K562 (cell line): ENCODE measurements at regions not wholly inside any gene's neighbourhood (a gene's known extent, or its start where the extent isn't known, plus 50 kb on each side); places are given as distances from the start of the nearest gene placed in this dataset.

Experiments used
- ATAC-seq: fragments of 200-7000 bp; cut with Tn5 transposase; 3 replicates; pipeline ENCODE4 v1.9.1; 2020; ENCODE audit warnings: moderate library complexity
- BruUV-seq: library from RNA; stranded (reverse); fragments of 400-500 nt; replicated peaks from 2 replicates; lab custom pipeline; 2021; lab: Mats Ljungman, UMichigan
- CTCF ChIA-PET: fragments of 300-600 bp; formaldehyde crosslinking; extraction: SDS; loops from one replicate; lab custom pipeline; 2021; ENCODE audit warnings: low intra/inter-chr PET ratio; lab: Yijun Ruan, JAX
- POLR2A ChIA-PET: fragments of 300-600, 350-650 bp; sonication (Branson Sonifier 250); formaldehyde crosslinking; extraction: SDS; loops from one replicate; lab custom pipeline; 2021; ENCODE audit warnings: antibody characterized with exemption, inconsistent platforms; lab: Yijun Ruan, JAX
- DNase-seq, 4 experiments: peaks; one replicate each; pipeline versions ENCODE4 v3.0.0 to v3.0.0-alpha.2; 2011 to 2018; ENCODE audit warnings: low spot score in 3 of 4, mixed read lengths in 3 of 4; ENCODE audit errors: extremely low read depth in 1 of 4
- FAIRE-seq: peaks from 2 replicates; lab custom pipeline; 2011; peaks lifted over from hg19 to GRCh38; lab: Jason Lieb, UNC
- H2AFZ ChIP-seq: 2 replicates; pipeline ENCODE4 v1.6.0; 2011; ENCODE audit warnings: low read depth, low read length, control low read depth, inconsistent platforms
- H3K27ac ChIP-seq: fragments of 200-600 bp; 3 replicates; pipeline ENCODE4 v1.8.0; 2011; ENCODE audit warnings: low read depth, mild to moderate bottlenecking, control low read depth, inconsistent platforms, low read length, moderate library complexity, mixed read lengths; ENCODE audit errors: extremely low read depth
- H3K27me3 ChIP-seq, 2 experiments: fragments of 300-600 bp in 1 of 2; 2 replicates in 1 of 2; 3 replicates in 1 of 2; pipeline versions ENCODE4 v1.6.0 to v1.8.0; 2011; ENCODE audit warnings: inconsistent platforms in 2 of 2, low read length in 2 of 2, mild to moderate bottlenecking in 1 of 2, mixed read lengths in 1 of 2, moderate library complexity in 1 of 2; ENCODE audit not compliant: control insufficient read depth in 2 of 2, insufficient read depth in 2 of 2
- H3K36me3 ChIP-seq: fragments of 300-600 bp; 3 replicates; pipeline ENCODE4 v1.8.0; 2011; ENCODE audit warnings: mild to moderate bottlenecking, low read length, inconsistent platforms; ENCODE audit not compliant: control insufficient read depth, insufficient read depth
- H3K4me1 ChIP-seq, 2 experiments: fragments of 200-600 bp in 1 of 2; replicated peaks in 1 of 2; 2 replicates in 1 of 2; 3 replicates in 1 of 2; pipeline versions ENCODE4 v1.5.1 to v1.8.0; 2011; ENCODE audit warnings: inconsistent platforms in 2 of 2, low read length in 2 of 2, mild to moderate bottlenecking in 1 of 2, mixed read lengths in 1 of 2, moderate library complexity in 1 of 2; ENCODE audit not compliant: control insufficient read depth in 2 of 2, insufficient read depth in 2 of 2
- H3K4me2 ChIP-seq: 2 replicates; pipeline ENCODE4 v1.6.1; 2011; ENCODE audit warnings: low read length, control low read depth, inconsistent platforms, mixed read lengths; ENCODE audit not compliant: insufficient read depth
- H3K4me3 ChIP-seq: fragments of 200-600 bp; sonication (generic), shearing (Covaris generic); 2 replicates; pipeline ENCODE4 v1.5.1; 2016; ENCODE audit warnings: control low read depth, inconsistent platforms
- H3K79me2 ChIP-seq: fragments of 200-600 bp; 3 replicates; pipeline ENCODE4 v1.8.0; 2011; ENCODE audit warnings: low read length, inconsistent platforms; ENCODE audit not compliant: control insufficient read depth, insufficient read depth
- H3K9ac ChIP-seq, 2 experiments: 2 replicates each; pipeline versions ENCODE4 v1.6.0 to v1.6.1; 2011; ENCODE audit warnings: low read depth in 2 of 2, low read length in 2 of 2, control low read depth in 1 of 2, inconsistent platforms in 1 of 2, mild to moderate bottlenecking in 1 of 2, mixed read lengths in 1 of 2; ENCODE audit not compliant: insufficient read depth in 1 of 2
- H3K9me1 ChIP-seq: one replicate; pipeline ENCODE4 v1.6.0; 2011; ENCODE audit warnings: inconsistent platforms, mild to moderate bottlenecking, low read length, moderate library complexity; ENCODE audit not compliant: control insufficient read depth, insufficient read depth
- H3K9me3 ChIP-seq: replicated peaks from 2 replicates; pipeline ENCODE4 v1.5.1; 2011; ENCODE audit warnings: low read depth, low read length, inconsistent platforms; ENCODE audit not compliant: control insufficient read depth, insufficient read depth
- H4K20me1 ChIP-seq: replicated peaks from 2 replicates; pipeline ENCODE4 v1.6.1; 2011; ENCODE audit warnings: low read length, inconsistent platforms, mixed read lengths; ENCODE audit not compliant: control insufficient read depth, insufficient read depth
- CREB3L1 ChIP-seq: fragments of 450-650 bp; IDR thresholded peaks from 2 replicates; pipeline ENCODE4 v1.6.1; 2014; ENCODE audit warnings: low read depth, mild to moderate bottlenecking, moderate library complexity, borderline replicate concordance
- HDGF ChIP-seq: fragments of 450-650 bp; IDR thresholded peaks from 2 replicates; pipeline ENCODE4 v1.6.1; 2016
- HES1 ChIP-seq: fragments of 450-650 bp; IDR thresholded peaks from 2 replicates; pipeline ENCODE4 v1.6.1; 2016; ENCODE audit warnings: low read depth, mild to moderate bottlenecking, moderate library complexity
- HNRNPLL ChIP-seq: fragments of 200-400 bp; formaldehyde crosslinking; IDR thresholded peaks from 2 replicates; pipeline ENCODE4 v1.6.1; 2017; ENCODE audit warnings: low read length, low read depth, mild to moderate bottlenecking; ENCODE audit not compliant: poor library complexity, severe bottlenecking
- JUNB ChIP-seq: fragments of 450-650 bp; formaldehyde crosslinking; conservative IDR thresholded peaks from 2 replicates; pipeline ENCODE4 v1.4.0; 2020; ENCODE audit warnings: mild to moderate bottlenecking
- NBN ChIP-seq: fragments of 450-650 bp; IDR thresholded peaks from 2 replicates; pipeline ENCODE4 v1.6.1; 2016; ENCODE audit warnings: low read depth, mild to moderate bottlenecking
- NEUROD1 ChIP-seq: fragments of 150-350 bp; IDR thresholded peaks from 2 replicates; pipeline ENCODE4 v1.6.1; 2014; ENCODE audit warnings: borderline replicate concordance, low read length, low read depth; ENCODE audit not compliant: partially characterized antibody
- NR4A1 ChIP-seq, 2 experiments: fragments of 250-450 bp in 1 of 2; fragments of 450-650 bp in 1 of 2; sonication (Bioruptor Pico) in 1 of 2; IDR thresholded peaks; 2 replicates each; pipeline versions ENCODE4 v1.4.0 to v1.6.1; 2016 to 2020; ENCODE audit warnings: mild to moderate bottlenecking in 2 of 2, missing compliant biosample characterization in 1 of 2, missing genetic modification characterization in 1 of 2, moderate library complexity in 1 of 2
- PHF8 ChIP-seq: fragments of 200-600 bp; sonication (generic); IDR thresholded peaks from 2 replicates; pipeline ENCODE4 v1.6.1; 2012; ENCODE audit warnings: mixed run types, mild to moderate bottlenecking, inconsistent platforms, low read length, moderate library complexity, borderline replicate concordance
- PRDM10 ChIP-seq: fragments of 450-650 bp; IDR thresholded peaks from 2 replicates; pipeline ENCODE4 v1.6.1; 2018; ENCODE audit not compliant: partially characterized antibody
- RHOXF2B ChIP-seq: fragments of 250-450 bp; sonication (Bioruptor Pico); conservative IDR thresholded peaks from 2 replicates; pipeline ENCODE4 v1.5.1; 2021
- SETDB1 ChIP-seq: IDR thresholded peaks from one replicate; pipeline ENCODE4 v1.6.1; 2012; ENCODE audit warnings: low read length, control low read depth, inconsistent platforms
- ZNF253 ChIP-seq: fragments of 250-450 bp; sonication (Bioruptor Pico); conservative IDR thresholded peaks from 2 replicates; pipeline ENCODE4 v1.6.1; 2021; ENCODE audit warnings: mild to moderate bottlenecking
- ZNF436 ChIP-seq: fragments of 250-450, 450-650 bp; sonication (Bioruptor Pico); formaldehyde crosslinking; IDR thresholded peaks from 2 replicates; pipeline ENCODE4 v1.7.0; 2020; ENCODE audit warnings: mild to moderate bottlenecking
- WGBS: fragments of 100-300 bp; shearing (Covaris generic); methylation state at CpG from one replicate; pipeline ENCODE4 v1.1.6; 2016; ENCODE audit warnings: low coverage, mixed read lengths; ENCODE audit not compliant: insufficient coverage; ENCODE audit errors: missing lambda C conversion rate; 5-methylcytosine and 5-hydroxymethylcytosine counted together
- in situ Hi-C: fragments of 300-500 bp; cut with MboI; formaldehyde crosslinking; loops from 4 replicates; pipeline ENCODE4 v1.15.0; 2018; ENCODE audit warnings: inconsistent platforms, mixed read lengths
- intact Hi-C: fragments of 100-400 bp; cut with micrococcal nuclease; formaldehyde crosslinking; loops from 2 replicates; pipeline ENCODE4 v1.14.2; 2022
- TF ChIP-seq, protein P1 (sequence below), 2 experiments: fragments of 250-450 bp in 1 of 2; fragments of 450-650 bp in 1 of 2; sonication (Bioruptor Pico) in 1 of 2; IDR thresholded peaks; 2 replicates each; pipeline versions ENCODE4 v1.6.1 to v1.8.0; 2016 to 2021; ENCODE audit warnings: mild to moderate bottlenecking in 2 of 2, moderate library complexity in 2 of 2, missing compliant biosample characterization in 1 of 2, missing genetic modification characterization in 1 of 2

DNA sequence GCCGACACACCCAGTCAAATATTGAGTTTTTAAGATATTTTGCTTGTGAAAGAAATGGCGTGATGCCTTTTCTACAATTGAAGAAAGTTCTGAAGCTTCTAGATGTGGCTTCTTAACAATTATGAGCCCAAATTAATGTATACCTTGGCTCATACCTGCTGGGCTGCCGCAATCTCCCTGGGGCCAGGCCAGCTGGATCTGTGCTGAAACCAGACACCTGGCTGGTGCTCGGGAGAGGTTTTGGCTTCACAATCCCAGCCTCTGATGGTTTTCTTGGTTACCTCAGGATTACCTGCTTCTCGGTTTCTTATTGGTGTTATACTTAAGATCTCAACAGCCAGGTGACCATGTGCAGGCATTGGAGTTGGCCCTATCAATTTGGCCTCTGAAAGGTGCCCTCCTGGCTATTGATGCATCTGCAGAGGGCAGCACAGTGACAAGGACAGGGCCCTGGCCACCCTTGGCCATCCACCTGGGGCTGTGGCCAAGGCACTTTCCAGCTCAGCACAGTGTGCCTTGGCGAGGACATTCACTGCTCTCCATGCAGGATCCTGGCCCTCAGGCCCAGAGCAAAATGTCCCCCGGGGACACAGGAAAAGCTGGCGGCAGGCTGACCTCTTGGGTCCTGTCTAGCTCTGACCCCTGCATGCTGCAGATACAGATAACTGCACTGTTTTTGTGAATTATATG is 305.0 kb downstream of the ZNF536 start:
- no peak overlapping the region for H2AFZ ChIP-seq
- no peaks in the 10 kb centered on the region for H3K9me1 ChIP-seq
- no peaks in the 10 kb centered on the region for H3K79me2 ChIP-seq
- in situ Hi-C loops (no loop called here), intact Hi-C loops (no loop called here)
- H3K9ac ChIP-seq: no peak overlapping the region
- WGBS: 0% methylated on average over 8 of the region's 8 CpGs
- no peak overlapping the region for H3K27ac ChIP-seq
- H3K27me3 ChIP-seq: peaks cover 2 to 32% of the 10 kb centered on the region in 2 experiments; a peak in 4 of 5 replicates
- BruUV-seq: no TSS peak
- no peak overlapping the region for H3K4me3 ChIP-seq
- CTCF ChIA-PET: no interaction called here
- FAIRE-seq (no peak), ATAC-seq (no peak), DNase-seq (no peak)
- H4K20me1 ChIP-seq: peaks cover 5% of the 10 kb centered on the region; the same call in 1 of the 2 replicates
- no peaks in the 10 kb centered on the region for H3K36me3 ChIP-seq
- no peak overlapping the region for H3K4me2 ChIP-seq
- POLR2A ChIA-PET: interaction anchor here (1.0 kb wide), 1 partner anchor 19 kb away, joined by 6 read pairs; no protein-coding TSS in a partner anchor
- no peaks in the 10 kb centered on the region for H3K9me3 ChIP-seq
- no peaks in the 10 kb centered on the region; a peak in 1 of 5 replicates for H3K4me1 ChIP-seq
- TF ChIP-seq PRDM10: no peak
- TF ChIP-seq, protein P1, sequence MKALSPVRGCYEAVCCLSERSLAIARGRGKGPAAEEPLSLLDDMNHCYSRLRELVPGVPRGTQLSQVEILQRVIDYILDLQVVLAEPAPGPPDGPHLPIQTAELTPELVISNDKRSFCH (CRISPR knock-in tag; IDR thresholded peaks at IDR 0.05): no peak
- TF ChIP-seq, protein P1 (tag; IDR thresholded peaks at IDR 0.05): no peak
- TF ChIP-seq HDGF: no peak
- TF ChIP-seq RHOXF2B (CRISPR knock-in tag): no peak
- no peak for TF ChIP-seq ZNF253 (CRISPR knock-in tag)
- TF ChIP-seq JUNB (CRISPR knock-in tag): no peak
- TF ChIP-seq CREB3L1: no peak
- TF ChIP-seq HNRNPLL: no peak
- no peak for TF ChIP-seq NBN
- no peak for TF ChIP-seq PHF8
- no peak for TF ChIP-seq HES1
- TF ChIP-seq SETDB1: no peak
- TF ChIP-seq NEUROD1: no peak
- no peak for TF ChIP-seq ZNF436 (CRISPR knock-in tag)
- TF ChIP-seq NR4A1 (CRISPR knock-in tag; IDR thresholded peaks at IDR 0.05): no peak
- no peak for TF ChIP-seq NR4A1 (tag; IDR thresholded peaks at IDR 0.05)
